PC-3 (cell line): ENCODE measurements at regions not wholly inside any gene's neighbourhood (a gene's known extent, or its start where the extent isn't known, plus 50 kb on each side); places are given as distances from the start of the nearest gene placed in this dataset.

Source experiments
- ATAC-seq: fragments of 200-7000 bp; cut with Tn5 transposase; 2 replicates; pipeline ENCODE4 v1.9.1; 2020; ENCODE audit warnings: mild to moderate bottlenecking, moderate library complexity
- BruUV-seq: library from RNA; stranded (reverse); fragments of 400-500 nt; replicated peaks from 2 replicates; lab custom pipeline; 2021; lab: Mats Ljungman, UMichigan
- CTCF ChIA-PET: fragments of 300-600 bp; sonication (Branson Sonifier 250); formaldehyde crosslinking; loops from one replicate; lab custom pipeline; 2022; ENCODE audit warnings: antibody characterized with exemption; lab: Charles Lee
- POLR2A ChIA-PET: fragments of 300-600 bp; sonication (Branson Sonifier 250); formaldehyde crosslinking; loops from one replicate; lab custom pipeline; 2022; ENCODE audit warnings: antibody characterized with exemption; ENCODE audit not compliant: unreplicated experiment; lab: Charles Lee
- DNase-seq: peaks from one replicate; pipeline ENCODE4 v3.0.0-alpha.2; 2015
- H2AFZ ChIP-seq: fragments of 300-600 bp; sonication (generic); 2 replicates; pipeline ENCODE4 v1.6.0; 2016; ENCODE audit warnings: antibody characterized with exemption, low read length
- H3F3A ChIP-seq: fragments of 300-600 bp; sonication (generic); one replicate; pipeline ENCODE4 v1.6.0; 2017; ENCODE audit warnings: antibody characterized with exemption, low read length, control low read depth, mild to moderate bottlenecking; ENCODE audit not compliant: unreplicated experiment
- H3K27ac ChIP-seq: fragments of 300-600 bp; sonication (generic); 2 replicates; pipeline ENCODE4 v1.5.1; 2016; ENCODE audit warnings: mild to moderate bottlenecking, low read length
- H3K27me3 ChIP-seq: fragments of 300-600 bp; sonication (generic); 2 replicates; pipeline ENCODE4 v1.6.1; 2016; ENCODE audit warnings: low read length, mixed read lengths
- H3K36me3 ChIP-seq: fragments of 300-600 bp; sonication (generic); 2 replicates; pipeline ENCODE4 v1.6.1; 2016; ENCODE audit warnings: low read depth, mixed run types, low read length, mixed read lengths
- H3K4me1 ChIP-seq: fragments of 300-600 bp; sonication (generic); 2 replicates; pipeline ENCODE4 v1.5.1; 2016; ENCODE audit warnings: low read length; ENCODE audit not compliant: insufficient read depth
- H3K4me2 ChIP-seq: fragments of 300-600 bp; sonication (generic); 2 replicates; pipeline ENCODE4 v1.6.0; 2016; ENCODE audit warnings: low read length
- H3K4me3 ChIP-seq: fragments of 300-600 bp; sonication (generic); 2 replicates; pipeline ENCODE4 v1.5.1; 2016; ENCODE audit warnings: mild to moderate bottlenecking, low read length, mixed read lengths
- H3K79me2 ChIP-seq: fragments of 300-600 bp; sonication (generic); 2 replicates; pipeline ENCODE4 v1.6.1; 2017; ENCODE audit warnings: low read length, mixed read lengths
- H3K9ac ChIP-seq: fragments of 300-600 bp; sonication (generic); 2 replicates; pipeline ENCODE4 v1.6.0; 2016; ENCODE audit warnings: mild to moderate bottlenecking, low read length
- H3K9me2 ChIP-seq: fragments of 300-600 bp; sonication (generic); replicated peaks from 2 replicates; pipeline ENCODE4 v1.6.1; 2016; ENCODE audit warnings: mixed run types, low read length, mixed read lengths
- H3K9me3 ChIP-seq: fragments of 300-600 bp; sonication (generic); 2 replicates; pipeline ENCODE4 v1.6.1; 2016; ENCODE audit warnings: low read length, mixed read lengths
- H4K20me1 ChIP-seq: fragments of 300-600 bp; sonication (generic); 2 replicates; pipeline ENCODE4 v1.6.1; 2016; ENCODE audit warnings: low read length, mixed read lengths
- CTCF ChIP-seq: fragments of 300-600 bp; sonication (generic); conservative IDR thresholded peaks from 2 replicates; pipeline ENCODE4 v1.5.1; 2017; ENCODE audit warnings: antibody characterized with exemption, low read depth, mild to moderate bottlenecking, low read length
- EZH2 ChIP-seq: fragments of 300-600 bp; sonication (generic); IDR thresholded peaks from one replicate; pipeline ENCODE4 v1.6.1; 2017; ENCODE audit warnings: antibody characterized with exemption, mild to moderate bottlenecking, low read length; ENCODE audit not compliant: unreplicated experiment
- EZH2phosphoT487 ChIP-seq: fragments of 300-600 bp; sonication (generic); IDR thresholded peaks from 2 replicates; pipeline ENCODE4 v1.6.1; 2018; ENCODE audit warnings: mild to moderate bottlenecking, antibody characterized with exemption, low read length, borderline replicate concordance
- intact Hi-C: fragments of 100-400 bp; cut with micrococcal nuclease; formaldehyde crosslinking; loops from 2 replicates; pipeline ENCODE4 v1.9.0; 2023

- no peak for ATAC-seq
- no peaks in the 10 kb centered on the region for H3K36me3 ChIP-seq
- POLR2A ChIA-PET, result no interaction called here
- CTCF ChIA-PET, result no interaction called here
- BruUV-seq, result no TSS peak
- H3K27me3 ChIP-seq, result 0 out of 2 replicates have a peak, but pooled peaks cover 7% of the 10 kb centered on the region
- TF ChIP-seq EZH2 (no peak), CTCF (no peak), EZH2phosphoT487 (no peak)
- H4K20me1 ChIP-seq, result no peaks in the 10 kb centered on the region
- no peak overlapping the region for H3K4me2 ChIP-seq
- no peak overlapping the region for H3K27ac ChIP-seq
- H3K4me3 ChIP-seq, result no peak overlapping the region
- no peaks in the 10 kb centered on the region for H3K4me1 ChIP-seq
- no peaks in the 10 kb centered on the region for H3F3A ChIP-seq
- no peaks in the 10 kb centered on the region for H3K9me3 ChIP-seq
- no peaks in the 10 kb centered on the region for H3K79me2 ChIP-seq
- H2AFZ ChIP-seq, result no peak overlapping the region
- no peak for DNase-seq
- 0 out of 2 replicates have a peak, but pooled peaks cover 5% of the 10 kb centered on the region for H3K9me2 ChIP-seq
- intact Hi-C loops, result no loop called here
- H3K9ac ChIP-seq, result no peak overlapping the region
These were observed 475.9 kb downstream of the LRRIQ3 start for GRCh38 chr1:73722055-73722454.

- H4K20me1 ChIP-seq, result no peaks in the 10 kb centered on the region
- 0 out of 2 replicates have a peak, but pooled peaks cover 8% of the 10 kb centered on the region for H3K27me3 ChIP-seq
- H3K36me3 ChIP-seq, result no peaks in the 10 kb centered on the region
- intact Hi-C loops, result no loop called here
- CTCF ChIA-PET, result no interaction called here
- DNase-seq (no peak), ATAC-seq (no peak)
- H3K4me1 ChIP-seq, result no peaks in the 10 kb centered on the region
- 0 out of 2 replicates have a peak, but pooled peaks cover 4% of the 10 kb centered on the region for H3K9me2 ChIP-seq
- H3K4me3 ChIP-seq, result no peak overlapping the region
- H3K27ac ChIP-seq, result no peak overlapping the region
- POLR2A ChIA-PET, result no interaction called here
- no peak overlapping the region for H2AFZ ChIP-seq
- H3K79me2 ChIP-seq, result no peaks in the 10 kb centered on the region
- H3K9ac ChIP-seq, result no peak overlapping the region
- H3K4me2 ChIP-seq, result no peak overlapping the region
- no peak for TF ChIP-seq EZH2
- TF ChIP-seq CTCF, result no peak
- TF ChIP-seq EZH2phosphoT487, result no peak
- H3K9me3 ChIP-seq, result no peaks in the 10 kb centered on the region
- H3F3A ChIP-seq, result no peaks in the 10 kb centered on the region
- no TSS peak for BruUV-seq
These were observed 480.0 kb downstream of the LRRIQ3 start for GRCh38 chr1:73717976-73718375.

- Histone ChIP-seq H3K36me3 (no peaks in the 10 kb centered on the region), H3K4me1 (no peaks in the 10 kb centered on the region), H3K9me2 (no peaks in the 10 kb centered on the region), H3K9me3 (no peaks in the 10 kb centered on the region), H3K27me3 (no peaks in the 10 kb centered on the region), H4K20me1 (no peaks in the 10 kb centered on the region), H3K4me3 (no peak overlapping the region), H2AFZ (no peak overlapping the region), H3K27ac (no peak overlapping the region), H3K79me2 (no peaks in the 10 kb centered on the region), H3K9ac (no peak overlapping the region), H3K4me2 (no peak overlapping the region), H3F3A (no peaks in the 10 kb centered on the region)
- ATAC-seq, result no peak
- POLR2A ChIA-PET, result no interaction called here
- intact Hi-C loops, result no loop called here
- CTCF ChIA-PET, result no interaction called here
- DNase-seq, result no peak
- no peak for TF ChIP-seq CTCF
- no peak for TF ChIP-seq EZH2
- BruUV-seq, result no TSS peak
These were observed 486.9 kb downstream of the LRRIQ3 start for GRCh38 chr1:73711089-73711488.
